Thymus (tissue), 11 donors: ENCODE measurements at regions not wholly inside any gene's neighbourhood (a gene's known extent, or its start where the extent isn't known, plus 50 kb on each side); places are given as distances from the start of the nearest gene placed in this dataset.
A peak's percentile ranks its signal among the peaks of the same experiment; 100 is the strongest.

Source experiments
- DNase-seq, 9 donors: peaks; one replicate each; pipeline ENCODE4 v3.0.0-alpha.2; 2013; ENCODE audit warnings: low spot score in 9 of 9, low read depth in 6 of 9, missing footprints in 1 of 9
- H3K27ac ChIP-seq, 2 donors: one replicate each; pipeline ENCODE4 v1.5.1; 2013; ENCODE audit warnings: control low read depth in 1 of 2, low read depth in 1 of 2, low read length in 1 of 2, mild to moderate bottlenecking in 1 of 2, moderate library complexity in 1 of 2
- H3K27me3 ChIP-seq, 2 donors: one replicate each; pipeline ENCODE4 v1.5.1; 2013; ENCODE audit warnings: low read length in 1 of 2; ENCODE audit not compliant: control insufficient read depth in 2 of 2, insufficient read depth in 1 of 2
- H3K36me3 ChIP-seq, 2 donors: one replicate each; pipeline ENCODE4 v1.5.1; 2013; ENCODE audit warnings: low read length in 1 of 2, mild to moderate bottlenecking in 1 of 2, moderate library complexity in 1 of 2; ENCODE audit not compliant: control insufficient read depth in 2 of 2, insufficient read depth in 2 of 2
- H3K4me1 ChIP-seq, 2 donors: one replicate each; pipeline ENCODE4 v1.5.1; 2013; ENCODE audit warnings: low read length in 2 of 2; ENCODE audit not compliant: control insufficient read depth in 2 of 2, insufficient read depth in 2 of 2
- H3K4me3 ChIP-seq, 2 donors: one replicate each; pipeline ENCODE4 v1.5.1; 2013; ENCODE audit warnings: low read length in 2 of 2, control low read depth in 1 of 2, mild to moderate bottlenecking in 1 of 2
- H3K9me3 ChIP-seq, 2 donors: one replicate each; pipeline ENCODE4 v1.5.1; 2013; ENCODE audit warnings: low read length in 1 of 2, mild to moderate bottlenecking in 1 of 2; ENCODE audit not compliant: control insufficient read depth in 2 of 2, insufficient read depth in 1 of 2
- WGBS: extraction: QIAGEN DNeasy Blood & Tissue Kit; methylation state at CpG from one replicate; pipeline ENCODE4 v1.1.7; 2013; 5-methylcytosine and 5-hydroxymethylcytosine counted together
- donor health status: healthy.

GRCh38 chr7:18390535-18390907, 105.0 kb upstream of the HDAC9 start:
- DNase-seq = no peak
- WGBS = 53% methylated on average over 3 of the region's 3 CpGs
- H3K27ac ChIP-seq = peak overlapping the region in 1 of 2 donors; percentile 8
- H3K4me1 ChIP-seq = no peaks in the 10 kb centered on the region
- no peaks in the 10 kb centered on the region for H3K9me3 ChIP-seq
- H3K4me3 ChIP-seq = no peak overlapping the region
- no peaks in the 10 kb centered on the region for H3K27me3 ChIP-seq
- no peaks in the 10 kb centered on the region for H3K36me3 ChIP-seq

- no peaks in the 10 kb centered on the region for H3K9me3 ChIP-seq
- 69% methylated on average over 4 of the region's 4 CpGs for WGBS
- H3K36me3 ChIP-seq = no peaks in the 10 kb centered on the region
- no peak overlapping the region for H3K27ac ChIP-seq
- H3K4me1 ChIP-seq = no peaks in the 10 kb centered on the region
- no peaks in the 10 kb centered on the region for H3K27me3 ChIP-seq
- H3K4me3 ChIP-seq = no peak overlapping the region
- DNase-seq = no peak
Observed at GRCh38 chr7:18393465-18394118, 102.0 kb upstream of the HDAC9 start.

- no peaks in the 10 kb centered on the region for H3K4me1 ChIP-seq
- no peaks in the 10 kb centered on the region for H3K9me3 ChIP-seq
- H3K27me3 ChIP-seq = no peaks in the 10 kb centered on the region
- H3K36me3 ChIP-seq = no peaks in the 10 kb centered on the region
- no peak overlapping the region for H3K27ac ChIP-seq
- no peak for DNase-seq
- 97% methylated on average over 1 of the region's 1 CpG for WGBS
- no peak overlapping the region for H3K4me3 ChIP-seq
Observed at GRCh38 chr7:18395868-18396267, 99.7 kb upstream of the HDAC9 start.

- H3K36me3 ChIP-seq = no peaks in the 10 kb centered on the region
- H3K9me3 ChIP-seq = no peaks in the 10 kb centered on the region
- no peak overlapping the region for H3K4me3 ChIP-seq
- H3K4me1 ChIP-seq = no peaks in the 10 kb centered on the region
- 98% methylated on average over 5 of the region's 5 CpGs for WGBS
- no peaks in the 10 kb centered on the region for H3K27me3 ChIP-seq
- H3K27ac ChIP-seq = no peak overlapping the region
- no peak for DNase-seq
Observed at GRCh38 chr7:18396953-18397352, 98.6 kb upstream of the HDAC9 start.

GRCh38 chr7:18399436-18400235, 95.9 kb upstream of the HDAC9 start:
- WGBS = 95% methylated on average over 4 of the region's 4 CpGs
- no peak overlapping the region for H3K4me3 ChIP-seq
- no peak for DNase-seq

GRCh38 chr7:18400275-18400674, 95.3 kb upstream of the HDAC9 start:
- no peak for DNase-seq
- H3K36me3 ChIP-seq = no peaks in the 10 kb centered on the region
- 95% methylated on average over 2 of the region's 2 CpGs for WGBS
- no peak overlapping the region for H3K4me3 ChIP-seq
- H3K9me3 ChIP-seq = no peaks in the 10 kb centered on the region
- H3K4me1 ChIP-seq = no peaks in the 10 kb centered on the region
- H3K27ac ChIP-seq = no peak overlapping the region
- H3K27me3 ChIP-seq = no peaks in the 10 kb centered on the region

More at GRCh38 chr7:18399436-18400235, 95.9 kb upstream of the HDAC9 start:
- Histone ChIP-seq H3K27ac (no peak overlapping the region), H3K4me1 (no peaks in the 10 kb centered on the region), H3K36me3 (no peaks in the 10 kb centered on the region), H3K9me3 (no peaks in the 10 kb centered on the region), H3K27me3 (no peaks in the 10 kb centered on the region)

GRCh38 chr7:18400726-18401125, 94.8 kb upstream of the HDAC9 start:
- DNase-seq = no peak
- H3K27me3 ChIP-seq = no peaks in the 10 kb centered on the region
- H3K27ac ChIP-seq = no peak overlapping the region
- no peaks in the 10 kb centered on the region for H3K36me3 ChIP-seq
- 92% methylated on average over 3 of the region's 3 CpGs for WGBS
- H3K9me3 ChIP-seq = no peaks in the 10 kb centered on the region
- no peak overlapping the region for H3K4me3 ChIP-seq
- no peaks in the 10 kb centered on the region for H3K4me1 ChIP-seq

- no peaks in the 10 kb centered on the region for H3K4me1 ChIP-seq
- no peaks in the 10 kb centered on the region for H3K9me3 ChIP-seq
- H3K27me3 ChIP-seq = no peaks in the 10 kb centered on the region
- WGBS = 28% methylated on average over 1 of the region's 1 CpG
- no peak overlapping the region for H3K4me3 ChIP-seq
- H3K27ac ChIP-seq = no peak overlapping the region
- DNase-seq = no peak
- no peaks in the 10 kb centered on the region for H3K36me3 ChIP-seq
Observed at GRCh38 chr7:18401757-18402156, 93.8 kb upstream of the HDAC9 start.

GRCh38 chr7:18402488-18403183, 92.9 kb upstream of the HDAC9 start:
- no peaks in the 10 kb centered on the region for H3K27me3 ChIP-seq
- DNase-seq = no peak
- H3K4me3 ChIP-seq = no peak overlapping the region
- no peaks in the 10 kb centered on the region for H3K4me1 ChIP-seq
- no peaks in the 10 kb centered on the region for H3K9me3 ChIP-seq
- no peaks in the 10 kb centered on the region for H3K36me3 ChIP-seq
- 54% methylated on average over 5 of the region's 5 CpGs for WGBS
- no peak overlapping the region for H3K27ac ChIP-seq
